ENCODE measurements at regions not wholly inside any gene's neighbourhood (a gene's known extent, or its start where the extent isn't known, plus 50 kb on each side); places are given as distances from the start of the nearest gene placed in this dataset.

DNA sequence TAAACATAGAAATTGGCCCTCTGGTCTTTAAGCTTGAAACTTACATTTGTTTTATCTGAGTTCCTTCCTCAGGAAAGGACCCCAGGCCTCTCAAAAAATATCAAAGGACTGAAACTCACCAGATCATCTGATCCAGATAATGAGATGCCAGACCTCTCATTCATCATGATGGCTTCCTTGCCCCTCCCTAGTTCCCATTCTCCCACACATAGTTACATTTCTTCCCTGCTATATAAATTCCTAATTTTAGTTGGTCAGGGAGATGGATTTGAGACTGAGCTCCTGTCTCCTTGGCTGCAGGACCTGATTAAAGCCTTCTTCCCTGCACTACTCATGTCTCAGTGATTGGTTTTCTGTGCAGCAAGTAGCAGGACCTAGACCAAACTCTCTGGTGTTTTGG, 119.4 kb upstream of the SPIN1 start:
- Histone ChIP-seq H3K79me2 (ENCODE audit: control insufficient read depth, insufficient read depth, low read length, poor library complexity) (peaks cover 1% of the 10 kb centered on the region), H3K9ac (ENCODE audit: low read length) (no peak overlapping the region), H2AFZ (ENCODE audit: insufficient read depth, low read length, poor library complexity) (no peak overlapping the region), H4K8ac (ENCODE audit: low read depth, low read length) (no peak overlapping the region), H4K91ac (ENCODE audit: low read depth, low read length) (peak overlapping the region; percentile 28), H3K4me2 (ENCODE audit: low read length) (no peak overlapping the region), H3K9me3 (ENCODE audit: insufficient read depth, low read depth, low read length) (no peaks in the 10 kb centered on the region), H3K27me3 (ENCODE audit: insufficient read depth, low read length) (no peaks in the 10 kb centered on the region), H3K4me1 (ENCODE audit: control insufficient read depth in 1 of 2, insufficient read depth in 2 of 2, low read length in 2 of 2) (peaks cover 0 to 9% of the 10 kb centered on the region in 2 experiments), H3K79me1 (ENCODE audit: low read length) (peaks cover 23% of the 10 kb centered on the region), H2BK5ac (ENCODE audit: low read depth, low read length, poor library complexity) (peak overlapping the region; percentile 58), H3K23ac (ENCODE audit: low read length) (no peak overlapping the region), H4K12ac (ENCODE audit: low read depth, low read length) (no peak overlapping the region), H3K36me3 (ENCODE audit: control insufficient read depth in 1 of 2, insufficient read depth in 2 of 2, low read length in 2 of 2) (no peaks in the 10 kb centered on the region), H2BK12ac (ENCODE audit: low read length) (peak overlapping the region; percentile 53), H2AK5ac (ENCODE audit: low read length) (peak overlapping the region; percentile 3), H3K27ac (ENCODE audit: low read depth, low read length) (no peak overlapping the region), H3K4me3 (ENCODE audit: low read depth, low read length) (no peak overlapping the region), H3K14ac (ENCODE audit: low read length) (peak overlapping the region; percentile 5), H3K18ac (ENCODE audit: low read length) (peak overlapping the region; percentile 62), H3K4ac (ENCODE audit: low read depth, low read length) (no peak overlapping the region), H2BK120ac (ENCODE audit: insufficient read depth, low read length, poor library complexity) (peak overlapping the region; percentile 27)
- peak; percentile 37 to 69 for DNase-seq

DNA sequence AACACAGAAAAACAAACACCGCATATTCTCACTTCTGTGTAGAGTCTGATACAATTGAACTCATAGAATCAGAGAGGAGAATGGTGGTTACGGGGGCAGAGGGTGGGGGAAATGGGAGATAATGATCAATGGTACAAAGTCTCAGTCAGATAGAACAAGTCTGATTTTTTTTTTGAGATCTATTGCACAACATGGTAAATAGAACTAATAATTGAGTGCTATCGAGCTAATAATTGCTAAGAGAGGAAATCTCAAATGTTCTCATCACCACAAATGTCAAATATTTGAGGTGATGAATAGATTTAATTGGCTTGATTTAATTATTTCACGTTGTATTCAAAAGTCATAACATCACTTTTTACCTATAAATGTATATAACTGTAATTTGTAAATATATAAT, 121.0 kb upstream of the SPIN1 start:
- H4K8ac ChIP-seq (ENCODE audit: low read depth, low read length): no peak overlapping the region
- no peaks in the 10 kb centered on the region for H3K79me2 ChIP-seq (ENCODE audit: control insufficient read depth, insufficient read depth, low read length, poor library complexity)
- H2BK12ac ChIP-seq (ENCODE audit: low read length): no peak overlapping the region
- no peak overlapping the region for H3K9ac ChIP-seq (ENCODE audit: low read length)
- H4K91ac ChIP-seq (ENCODE audit: low read depth, low read length): no peak overlapping the region
- no peak overlapping the region for H4K12ac ChIP-seq (ENCODE audit: low read depth, low read length)
- H3K9me3 ChIP-seq (ENCODE audit: insufficient read depth, low read depth, low read length): no peaks in the 10 kb centered on the region
- H3K23ac ChIP-seq (ENCODE audit: low read length): no peak overlapping the region
- H3K4me1 ChIP-seq (ENCODE audit: control insufficient read depth in 1 of 2, insufficient read depth in 2 of 2, low read length in 2 of 2): peaks cover 0 to 4% of the 10 kb centered on the region in 2 experiments
- no peaks in the 10 kb centered on the region for H3K27me3 ChIP-seq (ENCODE audit: insufficient read depth, low read length)
- no peak overlapping the region for H3K4me2 ChIP-seq (ENCODE audit: low read length)
- H3K4me3 ChIP-seq (ENCODE audit: low read depth, low read length): no peak overlapping the region
- H3K36me3 ChIP-seq (ENCODE audit: control insufficient read depth in 1 of 2, insufficient read depth in 2 of 2, low read length in 2 of 2): no peaks in the 10 kb centered on the region
- H3K18ac ChIP-seq (ENCODE audit: low read length): no peak overlapping the region
- H3K4ac ChIP-seq (ENCODE audit: low read depth, low read length): no peak overlapping the region
- H2BK5ac ChIP-seq (ENCODE audit: low read depth, low read length, poor library complexity): no peak overlapping the region
- DNase-seq: no peak
- H2BK120ac ChIP-seq (ENCODE audit: insufficient read depth, low read length, poor library complexity): no peak overlapping the region
- no peak overlapping the region for H3K14ac ChIP-seq (ENCODE audit: low read length)
- H3K27ac ChIP-seq (ENCODE audit: low read depth, low read length): no peak overlapping the region
- H2AK5ac ChIP-seq (ENCODE audit: low read length): no peak overlapping the region
- peaks cover 15% of the 10 kb centered on the region for H3K79me1 ChIP-seq (ENCODE audit: low read length)
- H2AFZ ChIP-seq (ENCODE audit: insufficient read depth, low read length, poor library complexity): no peak overlapping the region
- WGBS (ENCODE audit: extremely low coverage, insufficient coverage, insufficient read length): no CpG with 5 or more reads among the region's 4 CpGs

DNA sequence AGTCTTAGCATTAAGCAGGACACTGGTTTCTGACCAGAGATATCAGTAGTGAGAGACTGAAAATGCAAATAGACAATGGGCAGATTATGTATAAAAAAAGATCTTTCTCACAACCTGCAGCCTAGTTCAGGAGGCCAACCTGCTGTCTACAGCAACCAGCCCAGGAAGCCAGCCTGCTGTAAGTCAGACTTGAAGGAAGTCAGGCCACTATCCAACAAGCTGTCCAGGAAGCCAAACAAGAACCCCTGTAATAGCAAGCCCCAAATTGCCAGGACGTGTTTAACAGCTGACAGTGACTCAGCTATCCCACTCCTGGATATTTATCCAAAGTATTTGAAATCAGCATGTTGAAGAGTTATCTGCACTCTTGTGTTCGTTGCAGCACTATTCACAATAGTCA, 121.8 kb upstream of the SPIN1 start:
- H2BK120ac ChIP-seq (ENCODE audit: insufficient read depth, low read length, poor library complexity): no peak overlapping the region
- H2BK12ac ChIP-seq (ENCODE audit: low read length): no peak overlapping the region
- no peak overlapping the region for H3K4me2 ChIP-seq (ENCODE audit: low read length)
- no peak overlapping the region for H3K4ac ChIP-seq (ENCODE audit: low read depth, low read length)
- no peak overlapping the region for H3K18ac ChIP-seq (ENCODE audit: low read length)
- peaks cover 0 to 4% of the 10 kb centered on the region in 2 experiments for H3K4me1 ChIP-seq (ENCODE audit: control insufficient read depth in 1 of 2, insufficient read depth in 2 of 2, low read length in 2 of 2)
- H4K91ac ChIP-seq (ENCODE audit: low read depth, low read length): no peak overlapping the region
- no CpG with 5 or more reads among the region's 2 CpGs for WGBS (ENCODE audit: extremely low coverage, insufficient coverage, insufficient read length)
- H3K23ac ChIP-seq (ENCODE audit: low read length): no peak overlapping the region
- H2AFZ ChIP-seq (ENCODE audit: insufficient read depth, low read length, poor library complexity): no peak overlapping the region
- H3K9ac ChIP-seq (ENCODE audit: low read length): no peak overlapping the region
- peaks cover 11% of the 10 kb centered on the region for H3K79me1 ChIP-seq (ENCODE audit: low read length)
- no peak overlapping the region for H3K27ac ChIP-seq (ENCODE audit: low read depth, low read length)
- no peak overlapping the region for H3K4me3 ChIP-seq (ENCODE audit: low read depth, low read length)
- no peak overlapping the region for H2BK5ac ChIP-seq (ENCODE audit: low read depth, low read length, poor library complexity)
- no peak overlapping the region for H4K12ac ChIP-seq (ENCODE audit: low read depth, low read length)
- H3K14ac ChIP-seq (ENCODE audit: low read length): no peak overlapping the region
- H4K8ac ChIP-seq (ENCODE audit: low read depth, low read length): no peak overlapping the region
- no peak for DNase-seq
- no peaks in the 10 kb centered on the region for H3K9me3 ChIP-seq (ENCODE audit: insufficient read depth, low read depth, low read length)
- no peak overlapping the region for H2AK5ac ChIP-seq (ENCODE audit: low read length)
- no peaks in the 10 kb centered on the region for H3K79me2 ChIP-seq (ENCODE audit: control insufficient read depth, insufficient read depth, low read length, poor library complexity)
- H3K36me3 ChIP-seq (ENCODE audit: control insufficient read depth in 1 of 2, insufficient read depth in 2 of 2, low read length in 2 of 2): no peaks in the 10 kb centered on the region
- H3K27me3 ChIP-seq (ENCODE audit: insufficient read depth, low read length): no peaks in the 10 kb centered on the region

DNA sequence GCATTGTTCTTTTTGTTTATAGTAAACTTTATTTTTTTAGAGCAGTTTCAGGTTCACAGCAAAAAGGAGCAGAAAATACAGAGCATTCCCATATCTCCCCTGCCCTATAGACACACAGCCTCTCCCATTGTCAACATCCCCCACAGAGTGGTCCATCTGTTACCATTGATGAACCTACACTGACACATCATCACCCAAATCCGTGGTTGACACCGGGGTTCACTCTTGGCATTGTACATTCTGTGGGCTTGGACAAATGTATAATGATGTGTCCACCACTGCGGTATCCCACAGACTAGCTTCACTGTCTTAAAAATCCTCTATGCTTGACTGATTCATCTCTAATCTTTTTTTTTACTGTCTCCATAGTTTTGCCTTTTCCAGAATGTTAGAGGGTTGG, 120.7 kb upstream of the SPATA31C2 start:
- Histone ChIP-seq H3K79me2 (ENCODE audit: control insufficient read depth, insufficient read depth, low read length, poor library complexity) (peaks cover 4% of the 10 kb centered on the region), H3K4me3 (ENCODE audit: low read depth, low read length) (no peak overlapping the region), H3K27me3 (ENCODE audit: insufficient read depth, low read length) (no peaks in the 10 kb centered on the region), H2BK5ac (ENCODE audit: low read depth, low read length, poor library complexity) (peak overlapping the region; percentile 67), H3K79me1 (ENCODE audit: low read length) (peaks cover 21% of the 10 kb centered on the region), H3K36me3 (ENCODE audit: control insufficient read depth in 1 of 2, insufficient read depth in 2 of 2, low read length in 2 of 2) (no peaks in the 10 kb centered on the region), H3K18ac (ENCODE audit: low read length) (peak overlapping the region; percentile 25), H3K4ac (ENCODE audit: low read depth, low read length) (no peak overlapping the region), H2AK5ac (ENCODE audit: low read length) (peak overlapping the region; percentile 81), H2AFZ (ENCODE audit: insufficient read depth, low read length, poor library complexity) (peak overlapping the region; percentile 23), H3K4me2 (ENCODE audit: low read length) (no peak overlapping the region), H3K27ac (ENCODE audit: low read depth, low read length) (peak overlapping the region; percentile 89), H3K9me3 (ENCODE audit: insufficient read depth, low read depth, low read length) (no peaks in the 10 kb centered on the region), H2BK12ac (ENCODE audit: low read length) (peak overlapping the region; percentile 99), H4K91ac (ENCODE audit: low read depth, low read length) (peak overlapping the region; percentile 81), H3K23ac (ENCODE audit: low read length) (no peak overlapping the region), H3K9ac (ENCODE audit: low read length) (no peak overlapping the region), H4K12ac (ENCODE audit: low read depth, low read length) (no peak overlapping the region), H4K8ac (ENCODE audit: low read depth, low read length) (peak overlapping the region; percentile 32), H3K14ac (ENCODE audit: low read length) (peak overlapping the region; percentile 89), H3K4me1 (ENCODE audit: control insufficient read depth in 1 of 2, insufficient read depth in 2 of 2, low read length in 2 of 2) (peaks cover 19 to 22% of the 10 kb centered on the region in 2 experiments), H2BK120ac (ENCODE audit: insufficient read depth, low read length, poor library complexity) (peak overlapping the region; percentile 76)
- DNase-seq: no peak
- no CpG with 5 or more reads among the region's 3 CpGs for WGBS (ENCODE audit: extremely low coverage, insufficient coverage, insufficient read length)

Data from trophoblast cell (in vitro differentiated cells and primary cell).